Choroid plexus epithelial cell (primary cell): ENCODE measurements at regions not wholly inside any gene's neighbourhood (a gene's known extent, or its start where the extent isn't known, plus 50 kb on each side); places are given as distances from the start of the nearest gene placed in this dataset.

ENCODE experiments used
- DNase-seq: peaks from one replicate; pipeline ENCODE4 v3.0.0-alpha.2; 2010; ENCODE audit warnings: low read depth
- H3K4me3 ChIP-seq: 2 replicates; pipeline ENCODE4 v1.5.1; 2011; ENCODE audit warnings: low read depth, mild to moderate bottlenecking, control low read depth, low read length, moderate library complexity
- CTCF ChIP-seq: conservative IDR thresholded peaks from 2 replicates; pipeline ENCODE4 v1.5.1; 2011; ENCODE audit warnings: low read depth, mild to moderate bottlenecking, control low read depth, inconsistent platforms, low read length, moderate library complexity

GRCh38 chr22:34429314-34429713, 509.0 kb upstream of the LARGE1 start:
- H3K4me3 ChIP-seq = no peak overlapping the region
- DNase-seq = no peak
- no peak for TF ChIP-seq CTCF

GRCh38 chr22:34430386-34430785, 510.1 kb upstream of the LARGE1 start:
- TF ChIP-seq CTCF = no peak
- no peak overlapping the region for H3K4me3 ChIP-seq
- DNase-seq = no peak

- DNase-seq = no peak
Observed at GRCh38 chr22:34434371-34434770, 514.1 kb upstream of the LARGE1 start.

GRCh38 chr22:34437140-34437539, 516.9 kb upstream of the LARGE1 start:
- no peak overlapping the region for H3K4me3 ChIP-seq
- no peak for TF ChIP-seq CTCF
- DNase-seq = no peak

More at GRCh38 chr22:34434371-34434770, 514.1 kb upstream of the LARGE1 start:
- no peak overlapping the region for H3K4me3 ChIP-seq
- TF ChIP-seq CTCF = no peak

- no peak for TF ChIP-seq CTCF
- no peak overlapping the region for H3K4me3 ChIP-seq
- DNase-seq = no peak
Observed at GRCh38 chr22:34454598-34454997, 534.3 kb upstream of the LARGE1 start.

- DNase-seq = no peak
- no peak for TF ChIP-seq CTCF
- H3K4me3 ChIP-seq = no peak overlapping the region
Observed at GRCh38 chr22:34462795-34463194, 542.5 kb upstream of the LARGE1 start.

- DNase-seq = no peak
- no peak overlapping the region for H3K4me3 ChIP-seq
- TF ChIP-seq CTCF = no peak
Observed at GRCh38 chr22:34475886-34476285, 555.6 kb upstream of the LARGE1 start.
